LNCAP (cell line): ENCODE measurements at regions not wholly inside any gene's neighbourhood (a gene's known extent, or its start where the extent isn't known, plus 50 kb on each side); places are given as distances from the start of the nearest gene placed in this dataset.

Source experiments
- CTCF ChIP-seq: fragments of 450-650 bp; IDR thresholded peaks from 2 replicates; pipeline ENCODE4 v1.5.1; 2017; ENCODE audit warnings: mild to moderate bottlenecking

GRCh38 chrX:121102101-121102500 lies 54.7 kb downstream of the GLUD2 start:
- no peak for TF ChIP-seq CTCF

- no peak for TF ChIP-seq CTCF
These were observed 56.0 kb downstream of the GLUD2 start for GRCh38 chrX:121103381-121103780.

DNA sequence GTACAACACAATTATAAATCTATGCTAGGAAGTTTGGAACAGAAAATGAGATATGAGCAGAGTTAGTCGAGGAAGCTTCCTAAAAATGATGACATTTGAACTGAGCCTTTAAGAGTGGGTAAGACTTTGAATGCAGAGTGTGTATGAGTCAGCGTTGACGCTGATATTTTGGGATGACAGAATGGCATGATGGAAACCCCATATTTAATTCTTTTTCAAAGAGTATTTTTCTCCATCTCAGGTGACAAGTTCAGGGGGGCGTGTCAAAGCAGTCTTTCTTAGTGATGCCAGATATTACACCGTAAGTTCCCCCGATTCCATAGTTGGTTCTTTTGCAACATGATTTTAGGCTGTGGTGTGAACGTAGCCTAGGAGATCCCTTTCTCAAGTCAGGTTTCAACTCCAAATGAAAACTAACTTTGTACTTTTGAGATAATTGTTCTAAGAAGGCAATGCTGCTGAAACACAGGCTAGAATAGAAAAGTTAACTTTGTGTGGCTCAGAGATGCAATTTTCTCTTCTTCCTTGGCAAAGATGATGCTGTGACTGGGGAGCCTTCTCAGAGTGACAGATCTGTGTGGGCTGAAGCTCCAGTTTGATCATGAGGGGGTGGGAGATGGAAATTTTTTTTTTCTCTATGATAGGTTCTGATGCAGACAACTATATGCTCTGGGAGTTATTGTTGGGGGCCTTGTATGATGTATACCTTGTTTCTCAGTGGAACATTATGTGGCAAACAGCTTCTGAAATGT lies 59.2 kb downstream of the GLUD2 start:
- TF ChIP-seq CTCF = no peak

- TF ChIP-seq CTCF = no peak
These were observed 62.6 kb downstream of the GLUD2 start for GRCh38 chrX:121109986-121110385.

DNA sequence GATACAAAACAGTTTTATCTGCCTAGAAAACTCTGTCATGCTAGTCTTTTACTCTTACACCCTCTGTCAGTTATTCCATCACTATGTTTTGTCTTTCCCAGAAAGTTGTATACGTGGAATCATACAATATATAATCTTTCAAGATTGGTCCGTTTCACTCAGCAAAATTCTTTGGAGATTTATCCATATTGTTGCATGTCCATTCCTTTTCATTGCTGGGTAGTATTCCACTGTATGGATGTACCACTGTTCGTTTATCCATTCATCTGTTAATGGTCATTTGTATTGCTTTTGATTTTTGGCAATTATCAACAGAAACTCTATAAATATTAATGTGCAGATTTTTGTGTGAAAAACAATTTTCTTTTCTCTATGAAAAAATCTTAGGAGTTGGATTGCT lies 63.1 kb downstream of the GLUD2 start:
- TF ChIP-seq CTCF = no peak

- TF ChIP-seq CTCF = no peak
These were observed 67.3 kb downstream of the GLUD2 start for GRCh38 chrX:121114691-121115090.

DNA sequence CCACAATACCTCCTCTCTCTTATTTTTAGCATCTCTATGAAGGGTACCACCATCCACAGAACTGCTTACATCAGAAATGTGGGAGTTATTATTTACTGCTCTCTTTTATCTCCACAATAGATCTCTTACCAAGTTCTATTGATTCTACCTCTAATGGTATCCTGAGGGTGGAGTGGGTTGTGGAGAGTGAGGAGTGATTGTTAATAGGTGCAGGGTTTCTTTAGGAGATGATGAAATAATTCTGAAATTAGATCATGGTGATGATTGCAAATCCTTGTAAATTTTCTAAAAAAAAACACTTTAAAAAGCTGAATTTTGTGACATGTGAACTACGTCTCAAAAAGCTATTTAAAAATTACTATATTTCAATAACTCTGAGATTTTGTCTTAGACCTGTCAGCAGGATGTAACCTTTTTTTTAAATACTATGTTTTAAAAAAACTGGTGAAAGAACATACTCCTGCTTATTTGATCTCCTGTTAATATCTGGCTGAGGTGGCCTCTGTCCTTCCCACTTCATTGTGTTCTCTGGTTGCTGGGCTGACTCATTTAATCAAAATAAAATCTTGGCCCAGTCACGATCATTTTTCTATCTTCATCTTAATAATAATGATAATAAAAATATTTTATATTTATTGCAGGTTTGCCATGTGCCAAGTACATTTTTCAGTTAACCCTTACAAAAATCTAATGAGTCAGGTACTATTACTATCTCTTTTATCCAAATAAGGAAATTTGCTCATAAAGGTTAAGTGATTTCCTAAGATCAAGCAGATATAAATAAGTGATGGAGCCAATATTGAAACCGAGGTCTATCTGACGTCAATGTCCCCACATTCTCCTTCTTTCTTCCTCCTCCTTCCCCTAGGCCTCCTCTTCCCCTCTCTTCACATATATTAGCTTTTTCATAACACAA lies 73.5 kb downstream of the GLUD2 start:
- no peak for TF ChIP-seq CTCF
